ENCODE measurements at regions not wholly inside any gene's neighbourhood (a gene's known extent, or its start where the extent isn't known, plus 50 kb on each side); places are given as distances from the start of the nearest gene placed in this dataset.

GRCh38 chr10:4061441-4061951 lies 276.5 kb upstream of the KLF6 start:
- H3K4me3 Mint-ChIP-seq: no peak overlapping the region
- intact Hi-C loops (cut with micrococcal nuclease): no loop called here
- H3K27ac Mint-ChIP-seq: no peak overlapping the region
- peaks cover 13% of the 10 kb centered on the region for H3K4me1 Mint-ChIP-seq (ENCODE audit: low read depth)
- H3K36me3 Mint-ChIP-seq (ENCODE audit: low read depth): no peaks in the 10 kb centered on the region
- H3K9me3 Mint-ChIP-seq: no peaks in the 10 kb centered on the region
- no peaks in the 10 kb centered on the region for H3K27me3 Mint-ChIP-seq

GRCh38 chr10:4059471-4060138 lies 274.6 kb upstream of the KLF6 start:
- Mint-ChIP-seq H3K4me3 (no peak overlapping the region), H3K9me3 (no peaks in the 10 kb centered on the region), H3K36me3 (ENCODE audit: low read depth) (no peaks in the 10 kb centered on the region), H3K4me1 (ENCODE audit: low read depth) (peaks cover 15% of the 10 kb centered on the region), H3K27me3 (no peaks in the 10 kb centered on the region), H3K27ac (no peak overlapping the region)
- intact Hi-C loops (cut with micrococcal nuclease): no loop called here

GRCh38 chr10:4058514-4059029 lies 273.6 kb upstream of the KLF6 start:
- Mint-ChIP-seq H3K9me3 (peaks cover 9% of the 10 kb centered on the region), H3K36me3 (ENCODE audit: low read depth) (peaks cover 5% of the 10 kb centered on the region), H3K27ac (no peak overlapping the region), H3K4me3 (no peak overlapping the region), H3K4me1 (ENCODE audit: low read depth) (peaks cover 25% of the 10 kb centered on the region), H3K27me3 (no peaks in the 10 kb centered on the region)
- intact Hi-C loops (cut with micrococcal nuclease): no loop called here

- Mint-ChIP-seq H3K4me1 (ENCODE audit: low read depth) (peaks cover 25% of the 10 kb centered on the region), H3K36me3 (ENCODE audit: low read depth) (peaks cover 6% of the 10 kb centered on the region), H3K9me3 (peaks cover 11% of the 10 kb centered on the region), H3K27me3 (no peaks in the 10 kb centered on the region), H3K4me3 (no peak overlapping the region), H3K27ac (no peak overlapping the region)
- intact Hi-C loops (cut with micrococcal nuclease): no loop called here
These were observed 272.9 kb upstream of the KLF6 start for GRCh38 chr10:4057725-4058513.

DNA sequence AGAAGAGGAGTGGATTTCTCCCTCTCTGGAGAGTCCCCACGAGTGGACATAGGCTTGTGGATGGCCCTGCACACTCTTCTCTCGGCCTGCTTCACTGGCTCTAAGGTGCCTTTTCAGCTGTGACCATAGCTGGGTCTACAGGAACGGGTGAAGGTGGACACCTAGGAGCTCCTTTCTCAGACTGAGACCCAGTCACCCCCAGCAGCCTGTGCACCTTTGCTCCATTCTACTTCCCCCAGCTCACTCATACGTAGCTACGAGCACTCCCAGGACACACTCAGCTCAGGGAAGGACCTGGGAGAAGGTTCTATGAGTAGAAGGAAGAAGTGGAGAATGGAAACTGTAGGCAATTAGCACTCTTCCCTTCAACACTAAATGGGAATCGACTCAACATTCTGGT lies 272.0 kb upstream of the KLF6 start:
- H3K36me3 Mint-ChIP-seq (ENCODE audit: low read depth): peaks cover 6% of the 10 kb centered on the region
- peaks cover 32% of the 10 kb centered on the region for H3K4me1 Mint-ChIP-seq (ENCODE audit: low read depth)
- H3K4me3 Mint-ChIP-seq: no peak overlapping the region
- no peaks in the 10 kb centered on the region for H3K27me3 Mint-ChIP-seq
- intact Hi-C loops (cut with micrococcal nuclease): no loop called here
- H3K9me3 Mint-ChIP-seq: peaks cover 11% of the 10 kb centered on the region
- H3K27ac Mint-ChIP-seq: no peak overlapping the region

- no peak overlapping the region for H3K4me3 Mint-ChIP-seq
- intact Hi-C loops (cut with micrococcal nuclease): loop anchor here (5.0 kb wide), 1 partner anchor 268 kb away; the partner anchor contains the start of gene KLF6
These were observed 269.8 kb upstream of the KLF6 start for GRCh38 chr10:4054656-4055435.

DNA sequence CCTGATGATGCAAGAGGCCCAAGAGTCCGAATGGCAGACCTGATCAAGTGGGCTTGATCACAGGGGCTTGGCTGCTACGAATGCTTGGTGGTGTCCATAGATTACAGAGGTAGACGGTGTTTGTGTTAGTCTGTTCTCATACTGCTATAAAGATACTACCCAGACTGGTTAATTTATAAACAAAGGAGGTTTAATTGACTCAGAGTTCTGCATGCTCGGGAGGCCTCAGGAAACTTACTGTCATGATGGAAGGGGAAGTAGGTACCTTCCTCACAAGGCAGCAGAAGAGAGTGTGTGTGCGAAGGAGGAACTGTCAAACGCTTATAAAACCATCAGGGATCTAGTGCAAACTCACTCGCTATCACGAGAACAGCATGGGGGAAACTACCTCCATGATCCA lies 268.9 kb upstream of the KLF6 start:
- Mint-ChIP-seq H3K9me3 (peaks cover 11% of the 10 kb centered on the region), H3K4me3 (no peak overlapping the region), H3K27ac (peak overlapping the region; percentile 80), H3K36me3 (ENCODE audit: low read depth) (peaks cover 6% of the 10 kb centered on the region), H3K4me1 (ENCODE audit: low read depth) (peaks cover 33% of the 10 kb centered on the region), H3K27me3 (no peaks in the 10 kb centered on the region)
- intact Hi-C loops (cut with micrococcal nuclease): loop anchor here (5.0 kb wide), 1 partner anchor 267 kb away; the partner anchor contains the start of gene KLF6

More at GRCh38 chr10:4054656-4055435, 269.8 kb upstream of the KLF6 start:
- Mint-ChIP-seq H3K9me3 (peaks cover 11% of the 10 kb centered on the region), H3K27ac (peak overlapping the region; percentile 80), H3K36me3 (ENCODE audit: low read depth) (peaks cover 6% of the 10 kb centered on the region), H3K4me1 (ENCODE audit: low read depth) (peaks cover 36% of the 10 kb centered on the region), H3K27me3 (no peaks in the 10 kb centered on the region)

DNA sequence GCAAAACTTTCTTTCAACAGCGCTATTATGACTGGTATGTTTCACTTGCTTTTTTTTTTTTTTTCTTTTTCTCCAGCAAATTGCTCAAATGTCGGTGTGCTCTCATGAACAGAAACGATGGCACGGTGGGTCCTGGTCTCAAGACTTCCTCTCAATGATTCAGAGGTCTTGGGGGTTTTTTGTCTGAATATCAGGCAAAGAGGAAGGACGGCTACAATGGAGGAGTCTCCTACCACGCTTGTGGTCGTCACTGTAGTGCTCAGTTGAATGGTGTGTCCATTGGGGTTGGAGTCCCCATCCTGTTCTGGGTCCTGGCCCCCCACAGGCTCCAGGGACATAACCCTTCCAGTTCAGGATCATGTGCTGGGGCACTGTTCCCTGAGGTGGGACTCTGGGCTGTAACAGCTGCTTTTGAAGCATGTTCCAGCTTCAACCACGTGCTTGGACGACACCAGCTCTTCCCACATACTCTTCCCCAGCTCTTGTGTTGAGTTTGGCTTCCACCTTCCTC lies 266.7 kb upstream of the KLF6 start:
- Mint-ChIP-seq H3K4me3 (peak overlapping the region; percentile 56), H3K36me3 (ENCODE audit: low read depth) (peaks cover 6% of the 10 kb centered on the region), H3K4me1 (ENCODE audit: low read depth) (peaks cover 41% of the 10 kb centered on the region), H3K27ac (peak overlapping the region; percentile 84), H3K9me3 (peaks cover 11% of the 10 kb centered on the region), H3K27me3 (no peaks in the 10 kb centered on the region)
- intact Hi-C loops (cut with micrococcal nuclease): loop anchor here (5.0 kb wide), 1 partner anchor 264 kb away; the partner anchor contains the start of gene KLF6

DNA sequence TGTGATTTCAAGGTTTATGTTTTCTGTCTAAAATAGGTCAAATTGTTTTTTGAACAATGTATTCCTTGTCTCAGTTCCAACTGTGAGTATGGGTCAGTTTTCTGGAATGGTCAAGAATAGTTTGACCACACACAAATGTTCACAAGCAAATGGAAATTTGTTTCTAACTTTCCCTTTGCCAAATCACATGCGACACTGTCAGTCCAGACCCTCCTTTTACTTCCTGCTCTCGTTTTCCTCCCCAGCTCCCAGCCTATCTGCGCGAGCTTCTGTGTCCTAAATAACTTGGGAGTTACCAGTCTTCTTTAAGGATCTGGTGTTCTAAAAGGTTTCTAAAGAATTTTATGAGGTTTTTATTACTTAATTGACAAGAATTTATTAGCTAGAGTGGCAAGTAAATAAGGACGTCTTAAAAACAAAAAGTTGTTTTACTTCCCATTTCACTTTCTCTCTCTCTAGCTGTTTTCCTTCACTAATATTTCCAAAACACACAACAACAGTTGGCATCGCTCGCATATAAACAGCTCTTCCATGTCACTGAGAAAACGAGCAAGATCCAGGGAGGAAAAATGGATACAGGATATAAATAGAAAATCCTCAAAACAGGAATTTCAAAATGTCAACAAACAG lies 266.1 kb upstream of the KLF6 start:
- intact Hi-C loops (cut with micrococcal nuclease): loop anchor here (5.0 kb wide), 1 partner anchor 264 kb away; the partner anchor contains the start of gene KLF6
- Mint-ChIP-seq H3K36me3 (ENCODE audit: low read depth) (peaks cover 6% of the 10 kb centered on the region), H3K4me3 (peak overlapping the region; percentile 56), H3K4me1 (ENCODE audit: low read depth) (peaks cover 42% of the 10 kb centered on the region), H3K27ac (peak overlapping the region; percentile 84), H3K27me3 (no peaks in the 10 kb centered on the region), H3K9me3 (peaks cover 11% of the 10 kb centered on the region)

DNA sequence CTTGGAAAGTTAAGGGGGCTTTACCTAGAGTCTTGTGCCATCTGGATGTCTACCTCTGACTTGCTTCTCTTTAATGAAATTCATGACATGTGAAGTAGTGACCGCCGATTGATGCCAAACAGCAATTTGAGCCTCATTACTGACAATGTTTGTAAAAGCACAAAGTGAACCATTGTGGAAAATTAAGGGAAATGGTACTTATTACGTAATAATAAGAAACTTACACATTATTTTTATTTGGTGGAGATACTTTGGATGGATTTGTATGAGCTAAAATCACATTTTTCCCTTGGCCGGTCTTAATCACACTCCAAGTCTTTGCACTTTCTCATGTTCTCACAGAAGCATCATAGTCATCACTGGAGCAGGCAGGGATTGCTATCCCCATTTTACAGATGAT lies 265.1 kb upstream of the KLF6 start:
- Mint-ChIP-seq H3K27me3 (no peaks in the 10 kb centered on the region), H3K36me3 (ENCODE audit: low read depth) (peaks cover 6% of the 10 kb centered on the region), H3K4me1 (ENCODE audit: low read depth) (peaks cover 46% of the 10 kb centered on the region), H3K9me3 (peaks cover 11% of the 10 kb centered on the region), H3K4me3 (no peak overlapping the region), H3K27ac (no peak overlapping the region)
- intact Hi-C loops (cut with micrococcal nuclease): loop anchor here (5.0 kb wide), 1 partner anchor 263 kb away; the partner anchor contains the start of gene KLF6

- peaks cover 10% of the 10 kb centered on the region for H3K9me3 Mint-ChIP-seq
- no peak overlapping the region for H3K4me3 Mint-ChIP-seq
- H3K27me3 Mint-ChIP-seq: no peaks in the 10 kb centered on the region
- H3K36me3 Mint-ChIP-seq (ENCODE audit: low read depth): peaks cover 6% of the 10 kb centered on the region
- intact Hi-C loops (cut with micrococcal nuclease): no loop called here
- peaks cover 48% of the 10 kb centered on the region for H3K4me1 Mint-ChIP-seq (ENCODE audit: low read depth)
- H3K27ac Mint-ChIP-seq: no peak overlapping the region
These were observed 264.3 kb upstream of the KLF6 start for GRCh38 chr10:4049348-4049747.

DNA sequence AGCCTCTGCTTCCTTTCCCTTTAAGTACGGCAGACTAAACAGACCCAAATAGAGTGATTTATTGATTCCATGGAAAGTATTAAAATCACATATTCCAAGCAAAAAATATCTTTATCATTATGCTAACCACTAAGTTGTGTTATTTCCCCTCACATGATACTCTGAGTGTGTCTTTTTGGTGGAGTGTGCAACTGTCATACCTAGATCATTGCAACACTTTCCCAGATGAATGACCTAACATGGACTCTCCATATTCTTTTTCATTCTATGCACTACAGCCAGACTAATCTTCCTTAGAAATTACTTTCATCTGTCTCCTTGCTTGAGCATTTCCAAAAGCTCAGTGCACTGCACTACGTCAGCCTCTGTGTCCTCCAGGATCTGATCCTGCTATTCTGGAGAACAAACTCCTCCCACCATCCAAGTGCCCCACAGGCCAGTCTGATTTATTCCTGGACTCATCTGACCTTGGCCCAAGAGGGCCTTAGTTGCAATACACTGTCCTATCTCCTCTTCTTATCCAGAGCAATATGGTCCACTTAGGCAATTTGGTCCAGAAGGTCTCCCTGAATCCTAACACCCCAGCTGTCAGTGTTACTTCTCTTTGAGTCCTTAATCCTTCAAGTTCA lies 263.3 kb upstream of the KLF6 start:
- H3K4me1 Mint-ChIP-seq (ENCODE audit: low read depth): peaks cover 50% of the 10 kb centered on the region
- H3K36me3 Mint-ChIP-seq (ENCODE audit: low read depth): no peaks in the 10 kb centered on the region
- intact Hi-C loops (cut with micrococcal nuclease): no loop called here
- H3K9me3 Mint-ChIP-seq: no peaks in the 10 kb centered on the region
- H3K4me3 Mint-ChIP-seq: no peak overlapping the region
- no peak overlapping the region for H3K27ac Mint-ChIP-seq
- no peaks in the 10 kb centered on the region for H3K27me3 Mint-ChIP-seq
